HepG2 (cell line): ENCODE measurements at regions not wholly inside any gene's neighbourhood (a gene's known extent, or its start where the extent isn't known, plus 50 kb on each side); places are given as distances from the start of the nearest gene placed in this dataset.

Experiments used
- ATAC-seq: fragments of 200-7000 bp; cut with Tn5 transposase; 3 replicates; pipeline ENCODE4 v1.9.1; 2020; ENCODE audit warnings: mild to moderate bottlenecking, moderate library complexity
- BruUV-seq: library from RNA; stranded (reverse); fragments of 400-500 nt; replicated peaks from 2 replicates; lab custom pipeline; 2021; lab: Mats Ljungman, UMichigan
- CTCF ChIA-PET: fragments of 300-600 bp; formaldehyde crosslinking; extraction: SDS; loops from one replicate; lab custom pipeline; 2021; ENCODE audit warnings: low total read pairs, inconsistent platforms, low intra/inter-chr PET ratio; lab: Yijun Ruan, JAX
- POLR2A ChIA-PET: fragments of 350-600 bp; sonication (Branson Sonifier 250); formaldehyde crosslinking; loops from one replicate; lab custom pipeline; 2020; ENCODE audit warnings: antibody characterized with exemption, inconsistent platforms; lab: Yijun Ruan, JAX
- DNase-seq: peaks from one replicate; pipeline ENCODE4 v3.0.0-alpha.2; 2015; ENCODE audit warnings: low spot score
- FAIRE-seq: peaks from 3 replicates; lab custom pipeline; 2011; peaks lifted over from hg19 to GRCh38; lab: Jason Lieb, UNC
- H2AFZ ChIP-seq: one replicate; pipeline ENCODE4 v1.6.1; 2011; ENCODE audit warnings: low read length, inconsistent platforms
- H3K27ac ChIP-seq: fragments of 300-600 bp; 3 replicates; pipeline ENCODE4 v1.8.0; 2011; ENCODE audit warnings: mixed run types, mild to moderate bottlenecking, mixed read lengths, low read length, inconsistent platforms; ENCODE audit not compliant: insufficient read depth; ENCODE audit errors: extremely low read length
- H3K27me3 ChIP-seq, 2 experiments: fragments of 200-600 bp in 1 of 2; 2 replicates in 1 of 2; 3 replicates in 1 of 2; pipeline versions ENCODE4 v1.6.0 to v1.8.0; 2011; ENCODE audit warnings: low read length in 2 of 2, mild to moderate bottlenecking in 2 of 2, moderate library complexity in 2 of 2, inconsistent platforms in 1 of 2; ENCODE audit not compliant: insufficient read depth in 2 of 2, control insufficient read depth in 1 of 2
- H3K36me3 ChIP-seq, 2 experiments: fragments of 200-600 bp in 1 of 2; replicated peaks in 1 of 2; 2 replicates in 1 of 2; 3 replicates in 1 of 2; pipeline versions ENCODE4 v1.5.1 to v1.8.0; 2011; ENCODE audit warnings: low read length in 2 of 2, inconsistent platforms in 1 of 2; ENCODE audit not compliant: insufficient read depth in 2 of 2, control insufficient read depth in 1 of 2
- H3K4me1 ChIP-seq: 2 replicates; pipeline ENCODE4 v1.5.1; 2012; ENCODE audit warnings: low read length, inconsistent platforms; ENCODE audit not compliant: insufficient read depth
- H3K4me2 ChIP-seq: 2 replicates; pipeline ENCODE4 v1.6.0; 2011; ENCODE audit warnings: low read depth, low read length, inconsistent platforms
- H3K4me3 ChIP-seq, 3 experiments: fragments of 200-600 bp in 1 of 3; sonication (generic), shearing (Covaris generic) in 1 of 3; replicated peaks in 1 of 3; 2 replicates each; pipeline ENCODE4 v1.5.1; 2011 to 2016; ENCODE audit warnings: low read length in 3 of 3, inconsistent platforms in 2 of 3, low read depth in 2 of 3, mild to moderate bottlenecking in 2 of 3, control low read depth in 1 of 3, mixed read lengths in 1 of 3; ENCODE audit not compliant: insufficient read depth in 1 of 3
- H3K79me2 ChIP-seq: one replicate; pipeline ENCODE4 v1.6.1; 2011; ENCODE audit warnings: low read length, inconsistent platforms; ENCODE audit not compliant: insufficient read depth
- H3K9ac ChIP-seq: 2 replicates; pipeline ENCODE4 v1.6.0; 2011; ENCODE audit warnings: mild to moderate bottlenecking, low read depth, low read length, inconsistent platforms; ENCODE audit not compliant: insufficient read depth
- H3K9me3 ChIP-seq: 2 replicates; pipeline ENCODE4 v1.5.1; 2012; ENCODE audit warnings: mild to moderate bottlenecking, low read length
- H4K20me1 ChIP-seq: 2 replicates; pipeline ENCODE4 v1.6.0; 2011; ENCODE audit warnings: inconsistent platforms, mild to moderate bottlenecking, low read length, moderate library complexity; ENCODE audit not compliant: insufficient read depth
- PLRG1 ChIP-seq: fragments of 450-650 bp; conservative IDR thresholded peaks from 2 replicates; pipeline ENCODE4 v1.6.1; 2016
- ZBTB39 ChIP-seq: sonication (generic); formaldehyde crosslinking; IDR thresholded peaks from 2 replicates; pipeline ENCODE4 v1.5.0; 2020; ENCODE audit warnings: missing genetic modification reagents
- ZNF251 ChIP-seq: sonication (generic); formaldehyde crosslinking; IDR thresholded peaks from 2 replicates; pipeline ENCODE4 v1.9.0; 2021; ENCODE audit warnings: mild to moderate bottlenecking, missing genetic modification reagents
- WGBS: methylation state at CpG from one replicate; pipeline ENCODE4 v1.1.6; 2017; ENCODE audit warnings: low lambda C conversion rate; 5-methylcytosine and 5-hydroxymethylcytosine counted together
- in situ Hi-C: cut with HindIII; loops from 2 replicates; pipeline ENCODE4 v1.10.0; 2017; ENCODE audit warnings: low pct_unique_long_range_greater_than_20kb; ENCODE audit not compliant: extremely low pct_ligation_motif_present
- intact Hi-C: fragments of 100-400 bp; cut with micrococcal nuclease; formaldehyde crosslinking; loops from one replicate; pipeline ENCODE4 v1.10.0; 2022; ENCODE audit not compliant: unreplicated experiment
- TF ChIP-seq, protein P1 (sequence below): sonication (generic); formaldehyde crosslinking; IDR thresholded peaks from 2 replicates; pipeline ENCODE4 v1.9.0; 2021; ENCODE audit warnings: mild to moderate bottlenecking, missing genetic modification reagents
- TF ChIP-seq, protein P2 (sequence below): sonication (generic); formaldehyde crosslinking; IDR thresholded peaks from 2 replicates; pipeline ENCODE4 v1.4.0; 2020; ENCODE audit warnings: missing genetic modification reagents
- TF ChIP-seq, protein P3 (sequence below): sonication (generic); formaldehyde crosslinking; IDR thresholded peaks from 2 replicates; pipeline ENCODE4 v1.4.0; 2020; ENCODE audit warnings: missing genetic modification reagents

DNA sequence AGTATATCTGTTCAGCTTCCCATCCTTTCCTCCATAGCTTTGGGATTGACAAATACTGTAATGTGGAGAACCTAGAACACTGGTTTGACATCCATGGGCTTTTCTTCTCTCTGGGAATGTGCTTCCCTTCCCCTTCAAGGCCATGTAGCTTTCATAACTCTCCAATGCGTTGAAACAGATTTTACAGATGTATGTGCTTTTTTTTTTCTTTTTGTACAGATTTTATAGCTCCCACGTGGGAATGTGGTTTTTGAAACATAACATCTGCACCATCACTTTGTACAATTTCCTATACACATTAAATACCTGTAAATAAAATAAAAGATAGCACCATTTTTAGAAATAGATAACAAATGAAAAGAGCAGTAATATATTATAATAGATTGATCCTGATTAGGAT is 138.5 kb upstream of the TMPRSS15 start:
- ATAC-seq: no peak
- ChIA-PET CTCF (no interaction called here), POLR2A (no interaction called here)
- Histone ChIP-seq H3K79me2 (no peaks in the 10 kb centered on the region), H3K4me1 (no peaks in the 10 kb centered on the region), H3K4me3 (no peak overlapping the region), H2AFZ (no peak overlapping the region), H3K4me2 (no peak overlapping the region), H3K27me3 (no peaks in the 10 kb centered on the region), H3K9ac (no peak overlapping the region), H3K9me3 (peaks cover 80% of the 10 kb centered on the region), H4K20me1 (no peaks in the 10 kb centered on the region), H3K27ac (no peak overlapping the region), H3K36me3 (no peaks in the 10 kb centered on the region)
- DNase-seq: no peak
- 0% methylated on average over 2 of the region's 2 CpGs for WGBS
- intact Hi-C loops (no loop called here), in situ Hi-C loops (no loop called here)
- no peak for FAIRE-seq
- no TSS peak for BruUV-seq
- TF ChIP-seq ZNF251 (CRISPR knock-in tag) (no peak), ZBTB39 (no peak), PLRG1 (no peak)
- TF ChIP-seq, protein P1, sequence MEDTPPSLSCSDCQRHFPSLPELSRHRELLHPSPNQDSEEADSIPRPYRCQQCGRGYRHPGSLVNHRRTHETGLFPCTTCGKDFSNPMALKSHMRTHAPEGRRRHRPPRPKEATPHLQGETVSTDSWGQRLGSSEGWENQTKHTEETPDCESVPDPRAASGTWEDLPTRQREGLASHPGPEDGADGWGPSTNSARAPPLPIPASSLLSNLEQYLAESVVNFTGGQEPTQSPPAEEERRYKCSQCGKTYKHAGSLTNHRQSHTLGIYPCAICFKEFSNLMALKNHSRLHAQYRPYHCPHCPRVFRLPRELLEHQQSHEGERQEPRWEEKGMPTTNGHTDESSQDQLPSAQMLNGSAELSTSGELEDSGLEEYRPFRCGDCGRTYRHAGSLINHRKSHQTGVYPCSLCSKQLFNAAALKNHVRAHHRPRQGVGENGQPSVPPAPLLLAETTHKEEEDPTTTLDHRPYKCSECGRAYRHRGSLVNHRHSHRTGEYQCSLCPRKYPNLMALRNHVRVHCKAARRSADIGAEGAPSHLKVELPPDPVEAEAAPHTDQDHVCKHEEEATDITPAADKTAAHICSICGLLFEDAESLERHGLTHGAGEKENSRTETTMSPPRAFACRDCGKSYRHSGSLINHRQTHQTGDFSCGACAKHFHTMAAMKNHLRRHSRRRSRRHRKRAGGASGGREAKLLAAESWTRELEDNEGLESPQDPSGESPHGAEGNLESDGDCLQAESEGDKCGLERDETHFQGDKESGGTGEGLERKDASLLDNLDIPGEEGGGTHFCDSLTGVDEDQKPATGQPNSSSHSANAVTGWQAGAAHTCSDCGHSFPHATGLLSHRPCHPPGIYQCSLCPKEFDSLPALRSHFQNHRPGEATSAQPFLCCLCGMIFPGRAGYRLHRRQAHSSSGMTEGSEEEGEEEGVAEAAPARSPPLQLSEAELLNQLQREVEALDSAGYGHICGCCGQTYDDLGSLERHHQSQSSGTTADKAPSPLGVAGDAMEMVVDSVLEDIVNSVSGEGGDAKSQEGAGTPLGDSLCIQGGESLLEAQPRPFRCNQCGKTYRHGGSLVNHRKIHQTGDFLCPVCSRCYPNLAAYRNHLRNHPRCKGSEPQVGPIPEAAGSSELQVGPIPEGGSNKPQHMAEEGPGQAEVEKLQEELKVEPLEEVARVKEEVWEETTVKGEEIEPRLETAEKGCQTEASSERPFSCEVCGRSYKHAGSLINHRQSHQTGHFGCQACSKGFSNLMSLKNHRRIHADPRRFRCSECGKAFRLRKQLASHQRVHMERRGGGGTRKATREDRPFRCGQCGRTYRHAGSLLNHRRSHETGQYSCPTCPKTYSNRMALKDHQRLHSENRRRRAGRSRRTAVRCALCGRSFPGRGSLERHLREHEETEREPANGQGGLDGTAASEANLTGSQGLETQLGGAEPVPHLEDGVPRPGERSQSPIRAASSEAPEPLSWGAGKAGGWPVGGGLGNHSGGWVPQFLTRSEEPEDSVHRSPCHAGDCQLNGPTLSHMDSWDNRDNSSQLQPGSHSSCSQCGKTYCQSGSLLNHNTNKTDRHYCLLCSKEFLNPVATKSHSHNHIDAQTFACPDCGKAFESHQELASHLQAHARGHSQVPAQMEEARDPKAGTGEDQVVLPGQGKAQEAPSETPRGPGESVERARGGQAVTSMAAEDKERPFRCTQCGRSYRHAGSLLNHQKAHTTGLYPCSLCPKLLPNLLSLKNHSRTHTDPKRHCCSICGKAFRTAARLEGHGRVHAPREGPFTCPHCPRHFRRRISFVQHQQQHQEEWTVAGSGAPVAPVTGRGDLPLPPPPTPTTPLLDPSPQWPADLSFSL (CRISPR knock-in tag): no peak
- TF ChIP-seq, protein P2, sequence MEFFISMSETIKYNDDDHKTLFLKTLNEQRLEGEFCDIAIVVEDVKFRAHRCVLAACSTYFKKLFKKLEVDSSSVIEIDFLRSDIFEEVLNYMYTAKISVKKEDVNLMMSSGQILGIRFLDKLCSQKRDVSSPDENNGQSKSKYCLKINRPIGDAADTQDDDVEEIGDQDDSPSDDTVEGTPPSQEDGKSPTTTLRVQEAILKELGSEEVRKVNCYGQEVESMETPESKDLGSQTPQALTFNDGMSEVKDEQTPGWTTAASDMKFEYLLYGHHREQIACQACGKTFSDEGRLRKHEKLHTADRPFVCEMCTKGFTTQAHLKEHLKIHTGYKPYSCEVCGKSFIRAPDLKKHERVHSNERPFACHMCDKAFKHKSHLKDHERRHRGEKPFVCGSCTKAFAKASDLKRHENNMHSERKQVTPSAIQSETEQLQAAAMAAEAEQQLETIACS (CRISPR knock-in tag): no peak
- TF ChIP-seq, protein P3, sequence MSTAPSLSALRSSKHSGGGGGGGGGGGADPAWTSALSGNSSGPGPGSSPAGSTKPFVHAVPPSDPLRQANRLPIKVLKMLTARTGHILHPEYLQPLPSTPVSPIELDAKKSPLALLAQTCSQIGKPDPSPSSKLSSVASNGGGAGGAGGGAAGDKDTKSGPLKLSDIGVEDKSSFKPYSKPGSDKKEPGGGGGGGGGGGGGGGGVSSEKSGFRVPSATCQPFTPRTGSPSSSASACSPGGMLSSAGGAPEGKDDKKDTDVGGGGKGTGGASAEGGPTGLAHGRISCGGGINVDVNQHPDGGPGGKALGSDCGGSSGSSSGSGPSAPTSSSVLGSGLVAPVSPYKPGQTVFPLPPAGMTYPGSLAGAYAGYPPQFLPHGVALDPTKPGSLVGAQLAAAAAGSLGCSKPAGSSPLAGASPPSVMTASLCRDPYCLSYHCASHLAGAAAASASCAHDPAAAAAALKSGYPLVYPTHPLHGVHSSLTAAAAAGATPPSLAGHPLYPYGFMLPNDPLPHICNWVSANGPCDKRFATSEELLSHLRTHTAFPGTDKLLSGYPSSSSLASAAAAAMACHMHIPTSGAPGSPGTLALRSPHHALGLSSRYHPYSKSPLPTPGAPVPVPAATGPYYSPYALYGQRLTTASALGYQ (CRISPR knock-in tag): no peak
